Immature natural killer cell (primary cell): ENCODE measurements at regions not wholly inside any gene's neighbourhood (a gene's known extent, or its start where the extent isn't known, plus 50 kb on each side); places are given as distances from the start of the nearest gene placed in this dataset.

ENCODE experiments used
- DNase-seq, 3 donors: peaks; one replicate each; pipeline ENCODE4 v3.0.0; 2022; ENCODE audit warnings: mixed read lengths in 1 of 3
- H3K27ac Mint-ChIP-seq, 6 donors: one replicate each; pipeline ENCODE4 v1.8.0; 2020; ENCODE audit warnings: mixed read lengths in 6 of 6, mild to moderate bottlenecking in 5 of 6, inconsistent platforms in 4 of 6, moderate library complexity in 3 of 6
- H3K27me3 Mint-ChIP-seq, 3 donors: one replicate each; pipeline ENCODE4 v1.8.0; 2020 to 2021; ENCODE audit warnings: low read depth in 3 of 3, mild to moderate bottlenecking in 3 of 3, mixed read lengths in 3 of 3, moderate library complexity in 3 of 3, inconsistent platforms in 1 of 3
- H3K36me3 Mint-ChIP-seq, 3 donors: one replicate each; pipeline ENCODE4 v1.8.0; 2020; ENCODE audit warnings: mixed read lengths in 3 of 3, inconsistent platforms in 2 of 3, mild to moderate bottlenecking in 2 of 3
- H3K4me1 Mint-ChIP-seq, 2 donors: one replicate each; pipeline ENCODE4 v1.8.0; 2020; ENCODE audit warnings: inconsistent platforms in 2 of 2, mild to moderate bottlenecking in 2 of 2, mixed read lengths in 2 of 2, moderate library complexity in 1 of 2
- H3K4me3 Mint-ChIP-seq, 5 donors: one replicate each; pipeline ENCODE4 v1.8.0; 2020; ENCODE audit warnings: mild to moderate bottlenecking in 5 of 5, mixed read lengths in 5 of 5, inconsistent platforms in 3 of 5, moderate library complexity in 3 of 5
- H3K9me3 Mint-ChIP-seq, 6 donors: one replicate each; pipeline ENCODE4 v1.8.0; 2020; ENCODE audit warnings: mild to moderate bottlenecking in 6 of 6, mixed read lengths in 6 of 6, inconsistent platforms in 4 of 6, moderate library complexity in 3 of 6

- H3K27ac Mint-ChIP-seq = no peak overlapping the region
Observed at GRCh38 chr9:118059484-118060278, 355.5 kb downstream of the TLR4 start.

GRCh38 chr9:118083161-118083560, 379.0 kb downstream of the TLR4 start:
- Mint-ChIP-seq H3K27ac (no peak overlapping the region), H3K4me3 (no peak overlapping the region), H3K27me3 (no peaks in the 10 kb centered on the region), H3K36me3 (no peaks in the 10 kb centered on the region), H3K4me1 (no peaks in the 10 kb centered on the region), H3K9me3 (peaks cover 0 to 9% (median 0%) of the 10 kb centered on the region in 6 donors)
- DNase-seq = no peak

More at GRCh38 chr9:118059484-118060278, 355.5 kb downstream of the TLR4 start:
- peak in 1 of 3 donors; percentile 0 for DNase-seq
- Mint-ChIP-seq H3K27me3 (peaks cover 0 to 2% (median 0%) of the 10 kb centered on the region in 3 donors), H3K9me3 (peaks cover 0 to 7% (median 0%) of the 10 kb centered on the region in 6 donors), H3K4me3 (no peak overlapping the region), H3K36me3 (no peaks in the 10 kb centered on the region), H3K4me1 (no peaks in the 10 kb centered on the region)

- no peak overlapping the region for H3K27ac Mint-ChIP-seq
- peaks cover 0 to 16% (median 1%) of the 10 kb centered on the region in 6 donors for H3K9me3 Mint-ChIP-seq
- H3K4me3 Mint-ChIP-seq = no peak overlapping the region
- no peaks in the 10 kb centered on the region for H3K36me3 Mint-ChIP-seq
- H3K27me3 Mint-ChIP-seq = peaks cover 0 to 3% (median 0%) of the 10 kb centered on the region in 3 donors
- DNase-seq = no peak
- H3K4me1 Mint-ChIP-seq = no peaks in the 10 kb centered on the region
Observed at GRCh38 chr9:118088090-118088489, 383.9 kb downstream of the TLR4 start.

GRCh38 chr9:118091226-118091625, 387.0 kb downstream of the TLR4 start:
- DNase-seq = no peak
- H3K4me3 Mint-ChIP-seq = no peak overlapping the region
- no peak overlapping the region for H3K27ac Mint-ChIP-seq
- H3K36me3 Mint-ChIP-seq = no peaks in the 10 kb centered on the region
- peaks cover 0 to 13% (median 4%) of the 10 kb centered on the region in 6 donors for H3K9me3 Mint-ChIP-seq
- H3K27me3 Mint-ChIP-seq = peaks cover 0 to 3% (median 0%) of the 10 kb centered on the region in 3 donors
- no peaks in the 10 kb centered on the region for H3K4me1 Mint-ChIP-seq

GRCh38 chr9:118091711-118092500, 387.7 kb downstream of the TLR4 start:
- peaks cover 0 to 3% (median 0%) of the 10 kb centered on the region in 3 donors for H3K27me3 Mint-ChIP-seq
- H3K4me1 Mint-ChIP-seq = no peaks in the 10 kb centered on the region
- H3K9me3 Mint-ChIP-seq = peaks cover 0 to 13% (median 4%) of the 10 kb centered on the region in 6 donors
- H3K27ac Mint-ChIP-seq = no peak overlapping the region
- no peak for DNase-seq
- H3K4me3 Mint-ChIP-seq = no peak overlapping the region
- H3K36me3 Mint-ChIP-seq = no peaks in the 10 kb centered on the region

- no peak overlapping the region for H3K4me3 Mint-ChIP-seq
- DNase-seq = no peak
- H3K36me3 Mint-ChIP-seq = no peaks in the 10 kb centered on the region
- H3K4me1 Mint-ChIP-seq = no peaks in the 10 kb centered on the region
- H3K27ac Mint-ChIP-seq = no peak overlapping the region
- peaks cover 0 to 12% (median 2%) of the 10 kb centered on the region in 6 donors for H3K9me3 Mint-ChIP-seq
- peaks cover 0 to 3% (median 0%) of the 10 kb centered on the region in 3 donors for H3K27me3 Mint-ChIP-seq
Observed at GRCh38 chr9:118094387-118094786, 390.2 kb downstream of the TLR4 start.

- Mint-ChIP-seq H3K27ac (no peak overlapping the region), H3K4me3 (no peak overlapping the region), H3K9me3 (peaks cover 0 to 6% (median 1%) of the 10 kb centered on the region in 6 donors), H3K4me1 (no peaks in the 10 kb centered on the region), H3K36me3 (no peaks in the 10 kb centered on the region), H3K27me3 (peaks cover 2 to 3% (median 2%) of the 10 kb centered on the region in 3 donors)
- DNase-seq = no peak
Observed at GRCh38 chr9:118100529-118101419, 396.6 kb downstream of the TLR4 start.

- H3K4me3 Mint-ChIP-seq = no peak overlapping the region
- H3K4me1 Mint-ChIP-seq = no peaks in the 10 kb centered on the region
- H3K27ac Mint-ChIP-seq = no peak overlapping the region
Observed at GRCh38 chr9:118104363-118104762, 400.2 kb downstream of the TLR4 start.

GRCh38 chr9:118108971-118109370, 404.8 kb downstream of the TLR4 start:
- Mint-ChIP-seq H3K4me1 (no peaks in the 10 kb centered on the region), H3K36me3 (no peaks in the 10 kb centered on the region), H3K27ac (no peak overlapping the region), H3K4me3 (no peak overlapping the region), H3K27me3 (peaks cover 0 to 4% (median 0%) of the 10 kb centered on the region in 3 donors), H3K9me3 (peaks cover 0 to 20% (median 0%) of the 10 kb centered on the region in 6 donors)
- no peak for DNase-seq

More at GRCh38 chr9:118104363-118104762, 400.2 kb downstream of the TLR4 start:
- peaks cover 2 to 3% (median 2%) of the 10 kb centered on the region in 3 donors for H3K27me3 Mint-ChIP-seq
- no peaks in the 10 kb centered on the region for H3K36me3 Mint-ChIP-seq
- peaks cover 0 to 6% (median 2%) of the 10 kb centered on the region in 6 donors for H3K9me3 Mint-ChIP-seq
- no peak for DNase-seq

- Mint-ChIP-seq H3K27ac (no peak overlapping the region), H3K27me3 (peaks cover 0 to 4% (median 0%) of the 10 kb centered on the region in 3 donors), H3K36me3 (no peaks in the 10 kb centered on the region), H3K4me3 (no peak overlapping the region), H3K9me3 (peaks cover 0 to 20% (median 0%) of the 10 kb centered on the region in 6 donors), H3K4me1 (no peaks in the 10 kb centered on the region)
- DNase-seq = no peak
Observed at GRCh38 chr9:118109542-118109941, 405.3 kb downstream of the TLR4 start.

- Mint-ChIP-seq H3K4me1 (no peaks in the 10 kb centered on the region), H3K27me3 (peaks cover 0 to 2% (median 0%) of the 10 kb centered on the region in 3 donors), H3K9me3 (peaks cover 0 to 8% (median under 1%) of the 10 kb centered on the region in 6 donors), H3K36me3 (no peaks in the 10 kb centered on the region), H3K4me3 (no peak overlapping the region), H3K27ac (no peak overlapping the region)
- DNase-seq = no peak
Observed at GRCh38 chr9:118121361-118121760, 417.2 kb downstream of the TLR4 start.

GRCh38 chr9:118128313-118128712, 424.1 kb downstream of the TLR4 start:
- Mint-ChIP-seq H3K27me3 (peaks cover 0 to 6% (median 0%) of the 10 kb centered on the region in 3 donors), H3K4me3 (no peak overlapping the region), H3K9me3 (peaks cover 0 to 32% (median 5%) of the 10 kb centered on the region in 6 donors)

GRCh38 chr9:118129541-118129940, 425.3 kb downstream of the TLR4 start:
- Mint-ChIP-seq H3K27me3 (peaks cover 0 to 6% (median 0%) of the 10 kb centered on the region in 3 donors), H3K9me3 (peaks cover 0 to 32% (median 4%) of the 10 kb centered on the region in 6 donors), H3K36me3 (no peaks in the 10 kb centered on the region), H3K4me3 (no peak overlapping the region), H3K4me1 (no peaks in the 10 kb centered on the region), H3K27ac (no peak overlapping the region)
- DNase-seq = no peak

More at GRCh38 chr9:118128313-118128712, 424.1 kb downstream of the TLR4 start:
- no peaks in the 10 kb centered on the region for H3K36me3 Mint-ChIP-seq
- H3K27ac Mint-ChIP-seq = no peak overlapping the region
- no peak for DNase-seq
- H3K4me1 Mint-ChIP-seq = no peaks in the 10 kb centered on the region
